ENCODE measurements at regions not wholly inside any gene's neighbourhood (a gene's known extent, or its start where the extent isn't known, plus 50 kb on each side); places are given as distances from the start of the nearest gene placed in this dataset.

- H3K4me1 ChIP-seq (ENCODE audit: control insufficient read depth in 2 of 2, insufficient read depth in 2 of 2, low read length in 2 of 2): no peaks in the 10 kb centered on the region
- H3K36me3 ChIP-seq (ENCODE audit: control insufficient read depth in 2 of 2, insufficient read depth in 2 of 2, low read length in 1 of 2): no peaks in the 10 kb centered on the region
- no peak for DNase-seq (ENCODE audit: low read depth in 6 of 9, low spot score in 9 of 9)
- no peak overlapping the region for H3K4me3 ChIP-seq (ENCODE audit: low read length in 2 of 2)
- no peaks in the 10 kb centered on the region for H3K27me3 ChIP-seq (ENCODE audit: control insufficient read depth in 2 of 2, insufficient read depth in 1 of 2, low read length in 1 of 2)
- no peak overlapping the region for H3K27ac ChIP-seq (ENCODE audit: low read depth in 1 of 2, low read length in 1 of 2)
- H3K9me3 ChIP-seq (ENCODE audit: control insufficient read depth in 2 of 2, insufficient read depth in 1 of 2, low read length in 1 of 2): no peaks in the 10 kb centered on the region
These were observed 343.7 kb downstream of the DHX15 start for GRCh38 chr4:24240655-24241054.

GRCh38 chr4:24237709-24238108 lies 346.6 kb downstream of the DHX15 start:
- Histone ChIP-seq H3K4me3 (ENCODE audit: low read length in 2 of 2) (no peak overlapping the region), H3K36me3 (ENCODE audit: control insufficient read depth in 2 of 2, insufficient read depth in 2 of 2, low read length in 1 of 2) (no peaks in the 10 kb centered on the region), H3K27ac (ENCODE audit: low read depth in 1 of 2, low read length in 1 of 2) (no peak overlapping the region), H3K4me1 (ENCODE audit: control insufficient read depth in 2 of 2, insufficient read depth in 2 of 2, low read length in 2 of 2) (no peaks in the 10 kb centered on the region), H3K9me3 (ENCODE audit: control insufficient read depth in 2 of 2, insufficient read depth in 1 of 2, low read length in 1 of 2) (no peaks in the 10 kb centered on the region), H3K27me3 (ENCODE audit: control insufficient read depth in 2 of 2, insufficient read depth in 1 of 2, low read length in 1 of 2) (no peaks in the 10 kb centered on the region)
- no peak for DNase-seq (ENCODE audit: low read depth in 6 of 9, low spot score in 9 of 9)
- 95% methylated on average over 7 of the region's 7 CpGs for whole genome bisulfite sequencing

GRCh38 chr4:24236532-24236931 lies 346.7 kb upstream of the PPARGC1A start:
- WGBS: 80% methylated on average over 3 of the region's 3 CpGs
- no peak overlapping the region for H3K4me3 ChIP-seq (ENCODE audit: low read length in 2 of 2)

GRCh38 chr4:24236120-24236519 lies 346.3 kb upstream of the PPARGC1A start:
- no peak overlapping the region for H3K4me3 ChIP-seq (ENCODE audit: low read length in 2 of 2)
- H3K27ac ChIP-seq (ENCODE audit: low read depth in 1 of 2, low read length in 1 of 2): no peak overlapping the region
- DNase-seq (ENCODE audit: low read depth in 6 of 9, low spot score in 9 of 9): no peak
- no peaks in the 10 kb centered on the region for H3K9me3 ChIP-seq (ENCODE audit: control insufficient read depth in 2 of 2, insufficient read depth in 1 of 2, low read length in 1 of 2)
- H3K4me1 ChIP-seq (ENCODE audit: control insufficient read depth in 2 of 2, insufficient read depth in 2 of 2, low read length in 2 of 2): no peaks in the 10 kb centered on the region
- 94% methylated on average over 5 of the region's 5 CpGs for WGBS
- no peaks in the 10 kb centered on the region for H3K36me3 ChIP-seq (ENCODE audit: control insufficient read depth in 2 of 2, insufficient read depth in 2 of 2, low read length in 1 of 2)
- no peaks in the 10 kb centered on the region for H3K27me3 ChIP-seq (ENCODE audit: control insufficient read depth in 2 of 2, insufficient read depth in 1 of 2, low read length in 1 of 2)

More at GRCh38 chr4:24236532-24236931, 346.7 kb upstream of the PPARGC1A start:
- Histone ChIP-seq H3K27me3 (ENCODE audit: control insufficient read depth in 2 of 2, insufficient read depth in 1 of 2, low read length in 1 of 2) (no peaks in the 10 kb centered on the region), H3K27ac (ENCODE audit: low read depth in 1 of 2, low read length in 1 of 2) (no peak overlapping the region), H3K9me3 (ENCODE audit: control insufficient read depth in 2 of 2, insufficient read depth in 1 of 2, low read length in 1 of 2) (no peaks in the 10 kb centered on the region), H3K36me3 (ENCODE audit: control insufficient read depth in 2 of 2, insufficient read depth in 2 of 2, low read length in 1 of 2) (no peaks in the 10 kb centered on the region), H3K4me1 (ENCODE audit: control insufficient read depth in 2 of 2, insufficient read depth in 2 of 2, low read length in 2 of 2) (no peaks in the 10 kb centered on the region)
- DNase-seq (ENCODE audit: low read depth in 6 of 9, low spot score in 9 of 9): no peak

- Histone ChIP-seq H3K4me1 (ENCODE audit: control insufficient read depth in 2 of 2, insufficient read depth in 2 of 2, low read length in 2 of 2) (no peaks in the 10 kb centered on the region), H3K9me3 (ENCODE audit: control insufficient read depth in 2 of 2, insufficient read depth in 1 of 2, low read length in 1 of 2) (no peaks in the 10 kb centered on the region), H3K36me3 (ENCODE audit: control insufficient read depth in 2 of 2, insufficient read depth in 2 of 2, low read length in 1 of 2) (no peaks in the 10 kb centered on the region), H3K4me3 (ENCODE audit: low read length in 2 of 2) (no peak overlapping the region), H3K27ac (ENCODE audit: low read depth in 1 of 2, low read length in 1 of 2) (no peak overlapping the region), H3K27me3 (ENCODE audit: control insufficient read depth in 2 of 2, insufficient read depth in 1 of 2, low read length in 1 of 2) (no peaks in the 10 kb centered on the region)
- DNase-seq (ENCODE audit: low read depth in 6 of 9, low spot score in 9 of 9): no peak
These were observed 345.8 kb upstream of the PPARGC1A start for GRCh38 chr4:24235618-24236017.

GRCh38 chr4:24234288-24234848 lies 344.5 kb upstream of the PPARGC1A start:
- Histone ChIP-seq H3K36me3 (ENCODE audit: control insufficient read depth in 2 of 2, insufficient read depth in 2 of 2, low read length in 1 of 2) (no peaks in the 10 kb centered on the region), H3K27ac (ENCODE audit: low read depth in 1 of 2, low read length in 1 of 2) (no peak overlapping the region), H3K9me3 (ENCODE audit: control insufficient read depth in 2 of 2, insufficient read depth in 1 of 2, low read length in 1 of 2) (no peaks in the 10 kb centered on the region), H3K27me3 (ENCODE audit: control insufficient read depth in 2 of 2, insufficient read depth in 1 of 2, low read length in 1 of 2) (no peaks in the 10 kb centered on the region), H3K4me3 (ENCODE audit: low read length in 2 of 2) (no peak overlapping the region), H3K4me1 (ENCODE audit: control insufficient read depth in 2 of 2, insufficient read depth in 2 of 2, low read length in 2 of 2) (no peaks in the 10 kb centered on the region)
- 89% methylated on average over 3 of the region's 3 CpGs for WGBS
- DNase-seq (ENCODE audit: low read depth in 6 of 9, low spot score in 9 of 9): no peak

GRCh38 chr4:24230955-24231354 lies 341.1 kb upstream of the PPARGC1A start:
- WGBS: 88% methylated on average over 6 of the region's 6 CpGs
- no peaks in the 10 kb centered on the region for H3K9me3 ChIP-seq (ENCODE audit: control insufficient read depth in 2 of 2, insufficient read depth in 1 of 2, low read length in 1 of 2)
- no peak overlapping the region for H3K27ac ChIP-seq (ENCODE audit: low read depth in 1 of 2, low read length in 1 of 2)

GRCh38 chr4:24229978-24230377 lies 340.1 kb upstream of the PPARGC1A start:
- no peaks in the 10 kb centered on the region for H3K27me3 ChIP-seq (ENCODE audit: control insufficient read depth in 2 of 2, insufficient read depth in 1 of 2, low read length in 1 of 2)
- H3K27ac ChIP-seq (ENCODE audit: low read depth in 1 of 2, low read length in 1 of 2): no peak overlapping the region
- H3K4me1 ChIP-seq (ENCODE audit: control insufficient read depth in 2 of 2, insufficient read depth in 2 of 2, low read length in 2 of 2): no peaks in the 10 kb centered on the region
- no peaks in the 10 kb centered on the region for H3K36me3 ChIP-seq (ENCODE audit: control insufficient read depth in 2 of 2, insufficient read depth in 2 of 2, low read length in 1 of 2)
- H3K9me3 ChIP-seq (ENCODE audit: control insufficient read depth in 2 of 2, insufficient read depth in 1 of 2, low read length in 1 of 2): no peaks in the 10 kb centered on the region
- DNase-seq (ENCODE audit: low read depth in 6 of 9, low spot score in 9 of 9): no peak
- WGBS: 85% methylated on average over 4 of the region's 4 CpGs
- H3K4me3 ChIP-seq (ENCODE audit: low read length in 2 of 2): no peak overlapping the region

More at GRCh38 chr4:24230955-24231354, 341.1 kb upstream of the PPARGC1A start:
- no peaks in the 10 kb centered on the region for H3K36me3 ChIP-seq (ENCODE audit: control insufficient read depth in 2 of 2, insufficient read depth in 2 of 2, low read length in 1 of 2)
- no peak for DNase-seq (ENCODE audit: low read depth in 6 of 9, low spot score in 9 of 9)
- no peaks in the 10 kb centered on the region for H3K27me3 ChIP-seq (ENCODE audit: control insufficient read depth in 2 of 2, insufficient read depth in 1 of 2, low read length in 1 of 2)
- no peaks in the 10 kb centered on the region for H3K4me1 ChIP-seq (ENCODE audit: control insufficient read depth in 2 of 2, insufficient read depth in 2 of 2, low read length in 2 of 2)
- H3K4me3 ChIP-seq (ENCODE audit: low read length in 2 of 2): no peak overlapping the region

- H3K27ac ChIP-seq (ENCODE audit: low read depth in 1 of 2, low read length in 1 of 2): no peak overlapping the region
- 95% methylated on average over 4 of the region's 4 CpGs for WGBS
- H3K27me3 ChIP-seq (ENCODE audit: control insufficient read depth in 2 of 2, insufficient read depth in 1 of 2, low read length in 1 of 2): no peaks in the 10 kb centered on the region
- no peak overlapping the region for H3K4me3 ChIP-seq (ENCODE audit: low read length in 2 of 2)
- no peak for DNase-seq (ENCODE audit: low read depth in 6 of 9, low spot score in 9 of 9)
- H3K4me1 ChIP-seq (ENCODE audit: control insufficient read depth in 2 of 2, insufficient read depth in 2 of 2, low read length in 2 of 2): no peaks in the 10 kb centered on the region
- no peaks in the 10 kb centered on the region for H3K36me3 ChIP-seq (ENCODE audit: control insufficient read depth in 2 of 2, insufficient read depth in 2 of 2, low read length in 1 of 2)
- no peaks in the 10 kb centered on the region for H3K9me3 ChIP-seq (ENCODE audit: control insufficient read depth in 2 of 2, insufficient read depth in 1 of 2, low read length in 1 of 2)
These were observed 338.8 kb upstream of the PPARGC1A start for GRCh38 chr4:24228692-24229091.

- no peak overlapping the region for H3K4me3 ChIP-seq (ENCODE audit: low read length in 2 of 2)
- 80% methylated on average over 4 of the region's 4 CpGs for WGBS
- DNase-seq (ENCODE audit: low read depth in 6 of 9, low spot score in 9 of 9): no peak
- no peak overlapping the region for H3K27ac ChIP-seq (ENCODE audit: low read depth in 1 of 2, low read length in 1 of 2)
- H3K9me3 ChIP-seq (ENCODE audit: control insufficient read depth in 2 of 2, insufficient read depth in 1 of 2, low read length in 1 of 2): no peaks in the 10 kb centered on the region
- no peaks in the 10 kb centered on the region for H3K27me3 ChIP-seq (ENCODE audit: control insufficient read depth in 2 of 2, insufficient read depth in 1 of 2, low read length in 1 of 2)
- no peaks in the 10 kb centered on the region for H3K36me3 ChIP-seq (ENCODE audit: control insufficient read depth in 2 of 2, insufficient read depth in 2 of 2, low read length in 1 of 2)
- H3K4me1 ChIP-seq (ENCODE audit: control insufficient read depth in 2 of 2, insufficient read depth in 2 of 2, low read length in 2 of 2): no peaks in the 10 kb centered on the region
These were observed 336.8 kb upstream of the PPARGC1A start for GRCh38 chr4:24226667-24227066.
